AG20443 (cell line): ENCODE measurements at regions not wholly inside any gene's neighbourhood (a gene's known extent, or its start where the extent isn't known, plus 50 kb on each side); places are given as distances from the start of the nearest gene placed in this dataset.

Experiments used
- DNase-seq: peaks from one replicate; pipeline ENCODE4 v3.0.0; 2012; ENCODE audit warnings: low spot score, mixed read lengths

DNA sequence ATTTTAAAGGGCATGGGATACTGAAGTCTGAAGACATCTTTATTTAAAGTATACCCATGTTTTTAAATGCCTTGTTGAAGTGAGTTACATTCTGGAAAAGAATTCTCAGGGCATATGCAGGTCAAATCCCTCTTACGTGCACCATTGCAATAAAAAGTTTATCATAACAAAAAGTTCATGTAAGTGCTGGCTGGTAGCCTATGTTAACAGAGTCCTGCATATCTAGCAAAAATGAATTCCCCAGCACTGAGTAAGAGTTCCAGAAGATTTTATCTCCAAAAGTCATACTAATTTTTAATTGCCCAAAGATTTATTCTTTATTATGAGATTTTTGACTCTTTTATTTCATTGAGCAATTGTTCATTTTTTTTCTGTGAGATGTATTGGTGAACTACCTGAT lies 104.7 kb upstream of the ROBO1 start:
- DNase-seq, result no peak

DNA sequence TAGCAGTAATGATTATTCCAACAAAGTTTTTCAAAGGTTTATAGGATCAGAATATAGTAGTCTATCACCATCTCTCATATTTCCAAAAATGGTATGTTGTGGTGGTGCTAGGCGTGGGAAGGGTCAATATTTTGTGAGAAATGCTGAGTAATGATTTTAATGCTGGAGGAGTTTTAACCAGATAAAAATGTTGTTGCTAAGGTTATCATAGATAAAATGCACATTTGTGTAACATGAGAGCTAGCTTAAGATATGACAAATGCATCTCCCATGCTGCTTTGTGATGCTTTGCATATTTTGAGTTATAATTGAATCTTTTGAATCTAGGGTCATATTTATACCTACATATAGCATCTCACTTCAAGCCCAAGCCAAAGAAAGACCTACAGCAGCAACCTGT lies 103.9 kb upstream of the ROBO1 start:
- DNase-seq, result no peak

DNA sequence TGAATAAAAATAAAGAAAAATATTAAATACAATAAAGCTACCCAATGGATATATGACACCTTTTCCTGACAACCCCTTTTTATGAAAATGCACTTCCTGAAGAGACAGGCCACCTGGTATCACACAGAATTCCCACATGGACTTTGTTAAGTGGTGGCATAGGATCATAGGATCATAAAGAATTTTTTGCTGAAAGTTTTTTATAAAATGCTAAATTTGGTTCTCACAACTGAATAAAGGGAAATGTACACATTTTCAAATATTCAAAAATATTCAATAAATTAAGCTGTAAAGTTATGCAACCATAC lies 102.5 kb upstream of the ROBO1 start:
- DNase-seq, result no peak

DNA sequence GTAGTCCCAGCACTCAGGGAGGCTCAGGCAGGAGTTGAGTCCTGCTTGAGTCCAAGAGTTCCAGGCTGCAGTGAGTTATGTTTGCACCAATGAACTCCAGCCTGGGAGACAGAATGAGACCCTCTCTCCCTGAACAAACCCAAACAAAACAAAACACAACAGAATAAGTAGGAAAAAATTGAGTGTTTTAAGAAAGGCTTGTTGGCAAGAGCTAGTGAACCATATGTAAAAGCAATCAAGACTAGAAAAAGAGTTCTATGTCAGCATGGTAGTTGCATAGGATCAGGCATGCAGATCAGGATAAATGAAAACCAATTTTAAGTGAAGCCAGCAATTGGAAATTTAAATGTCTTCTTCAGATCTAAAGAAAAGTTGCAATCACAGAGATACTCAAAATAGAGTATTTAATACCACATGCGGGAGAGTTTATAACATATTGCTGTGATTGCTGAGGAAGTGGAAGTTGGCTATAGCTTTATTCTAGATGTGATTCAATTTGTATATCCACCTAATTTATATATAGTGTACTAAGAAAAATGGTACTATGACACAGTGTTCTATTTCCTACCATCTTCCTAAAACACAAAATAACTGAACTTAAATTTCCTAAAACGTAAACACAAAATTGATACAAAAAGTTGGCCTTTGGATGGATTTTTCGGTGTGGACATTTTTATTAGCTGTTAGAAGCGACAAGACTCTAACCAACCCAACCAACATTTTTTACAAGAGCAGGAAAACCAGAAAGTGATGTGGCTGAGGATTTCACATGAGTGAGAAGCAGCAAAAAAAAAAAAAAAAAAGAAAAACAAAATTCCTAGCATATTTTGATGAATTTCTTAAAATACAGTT lies 101.9 kb upstream of the ROBO1 start:
- no peak for DNase-seq

DNA sequence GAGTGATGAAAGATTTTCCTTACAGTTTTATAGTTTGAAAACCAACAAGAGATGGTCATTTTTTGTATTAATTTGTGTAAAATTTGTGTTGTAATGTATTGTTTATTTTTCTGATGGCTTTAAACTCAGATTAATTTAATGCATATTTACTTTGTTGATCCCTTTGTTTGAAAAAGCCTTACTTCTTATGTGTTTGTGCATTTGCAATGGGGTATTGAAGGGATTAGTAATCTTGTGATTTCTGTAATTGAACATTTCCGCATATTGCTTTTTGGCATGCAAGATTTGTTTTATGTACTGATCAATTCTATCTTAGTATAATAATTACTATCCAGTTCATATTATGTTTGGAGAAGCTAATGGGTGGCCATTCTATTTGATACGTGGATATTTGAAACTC lies 98.4 kb upstream of the ROBO1 start:
- no peak for DNase-seq

DNA sequence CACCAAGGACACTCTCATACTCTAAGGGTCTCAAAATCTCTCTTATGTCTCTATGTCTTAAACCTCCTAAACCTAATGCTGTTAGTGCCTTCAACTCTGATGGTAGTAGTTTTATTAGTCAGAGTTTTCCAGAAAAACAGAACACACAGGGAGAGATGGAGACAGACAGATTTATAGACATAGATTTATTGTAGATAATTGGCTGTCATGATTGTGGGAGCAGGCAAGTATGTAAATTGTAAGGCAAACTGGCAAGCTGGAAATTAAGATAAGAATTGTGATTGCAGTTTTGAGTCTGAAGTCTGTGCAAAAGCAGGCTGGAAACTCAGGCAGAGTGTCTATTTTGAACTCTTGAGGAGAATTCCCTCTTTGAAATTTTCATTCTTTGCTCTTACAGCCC lies 96.3 kb upstream of the ROBO1 start:
- DNase-seq, result no peak

DNA sequence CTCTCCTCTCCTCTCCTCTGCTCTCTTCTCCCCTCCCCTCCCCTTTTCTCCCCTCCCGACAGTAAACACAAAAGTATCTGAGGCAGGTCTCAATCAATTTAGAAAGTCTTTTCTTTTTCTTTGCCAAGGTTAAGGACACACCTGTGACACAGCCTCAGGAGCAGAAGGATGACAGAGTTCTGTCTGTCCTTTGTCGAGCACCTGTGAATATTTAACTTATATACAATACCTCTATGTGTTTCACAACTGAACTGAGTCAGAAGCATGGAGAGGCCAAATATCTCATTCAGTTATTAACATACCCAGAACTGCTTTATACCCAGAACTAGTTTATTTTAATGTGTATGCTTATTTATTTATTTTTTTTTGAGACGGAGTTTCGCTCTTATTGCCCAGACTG lies 81.1 kb upstream of the ROBO1 start:
- no peak for DNase-seq

DNA sequence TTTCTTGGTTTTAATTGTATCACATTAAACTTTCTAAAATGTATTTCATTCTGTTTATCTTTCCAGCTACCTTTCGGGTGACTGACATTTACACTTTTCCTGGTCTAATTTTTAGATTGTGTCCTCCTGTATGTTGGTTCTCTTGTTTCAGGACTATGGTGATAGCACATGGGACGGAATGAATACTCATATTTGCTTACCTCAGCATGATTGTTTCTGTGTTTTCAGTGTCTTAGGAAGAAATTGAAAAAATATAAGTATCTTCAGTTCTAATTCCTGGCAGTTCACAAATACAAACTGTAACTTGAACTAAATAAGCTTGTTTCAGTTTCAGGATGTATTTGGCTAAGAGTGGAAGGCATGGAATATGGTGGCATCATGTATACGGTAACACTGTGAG lies 80.1 kb upstream of the ROBO1 start:
- DNase-seq, result no peak

DNA sequence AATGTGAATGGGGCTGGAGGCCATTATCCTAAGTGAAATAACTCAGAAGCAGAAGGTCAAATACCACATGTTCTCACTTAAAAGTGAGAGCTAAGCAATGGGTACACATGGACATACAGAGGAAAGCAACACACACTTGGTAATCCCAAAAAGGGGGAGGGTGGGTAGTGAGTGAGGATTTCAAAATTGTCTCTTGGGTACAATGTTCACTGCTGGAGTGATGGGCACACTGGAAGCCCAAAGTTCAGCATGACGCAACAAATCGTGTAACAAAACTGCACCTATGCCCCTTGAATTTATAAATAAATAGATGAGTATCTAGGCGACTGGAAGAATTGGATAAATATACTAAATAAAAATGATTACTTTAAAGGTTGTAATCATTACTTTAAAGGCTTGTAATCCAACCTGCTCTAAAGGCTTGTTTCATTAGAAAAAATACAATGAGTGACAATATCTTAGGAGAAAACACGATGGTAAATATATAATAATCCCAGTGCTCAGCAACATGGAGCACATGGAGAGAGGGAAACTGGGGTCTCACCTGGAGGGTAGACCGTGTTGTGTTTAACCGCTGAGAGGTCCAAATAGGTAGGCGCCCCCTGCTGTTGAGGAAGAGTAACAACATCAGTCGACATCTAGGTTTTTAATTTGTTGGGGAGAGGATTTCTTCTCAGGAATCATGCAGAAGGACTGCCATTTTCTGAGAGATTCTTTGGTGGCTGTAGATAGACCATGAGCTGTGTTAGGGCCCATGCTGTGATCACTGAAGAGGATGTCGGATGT lies 78.5 kb upstream of the ROBO1 start:
- no peak for DNase-seq

DNA sequence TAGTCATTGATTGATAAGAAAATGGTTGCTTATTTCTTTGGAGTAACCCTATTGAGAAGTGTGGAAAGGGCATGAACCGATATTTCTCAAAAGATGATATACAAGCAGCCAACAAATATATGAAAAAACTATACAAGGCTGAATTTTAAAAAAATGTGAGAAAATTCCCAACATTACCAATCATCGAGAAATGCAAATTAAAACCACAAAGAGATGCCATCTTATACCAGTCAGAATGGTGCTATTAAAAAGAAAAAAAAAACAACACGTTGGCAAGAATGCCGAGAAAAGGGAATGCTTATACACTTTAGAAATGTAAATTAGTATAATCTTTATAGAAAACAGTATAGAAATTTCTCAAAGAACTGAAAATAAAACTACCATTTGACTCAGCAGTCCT lies 77.7 kb upstream of the ROBO1 start:
- DNase-seq, result no peak

DNA sequence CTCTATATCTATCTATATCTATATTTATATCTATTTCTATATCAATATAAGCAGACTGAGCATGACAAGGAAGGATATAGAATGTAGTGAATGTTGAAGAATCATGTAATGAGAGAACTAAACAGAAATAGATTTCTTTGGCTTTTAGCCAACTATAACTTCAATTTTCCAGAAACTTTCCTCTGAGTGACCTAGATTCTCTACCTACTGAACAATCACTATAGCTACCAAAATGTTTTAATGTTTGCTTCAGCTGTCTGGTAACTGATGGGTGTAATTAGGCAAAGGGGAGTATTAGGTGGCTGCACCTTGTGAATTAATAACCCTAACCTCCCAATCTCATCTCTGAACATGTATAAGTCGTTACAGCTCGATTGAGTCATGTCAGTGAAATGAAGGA lies 76.4 kb upstream of the ROBO1 start:
- no peak for DNase-seq

DNA sequence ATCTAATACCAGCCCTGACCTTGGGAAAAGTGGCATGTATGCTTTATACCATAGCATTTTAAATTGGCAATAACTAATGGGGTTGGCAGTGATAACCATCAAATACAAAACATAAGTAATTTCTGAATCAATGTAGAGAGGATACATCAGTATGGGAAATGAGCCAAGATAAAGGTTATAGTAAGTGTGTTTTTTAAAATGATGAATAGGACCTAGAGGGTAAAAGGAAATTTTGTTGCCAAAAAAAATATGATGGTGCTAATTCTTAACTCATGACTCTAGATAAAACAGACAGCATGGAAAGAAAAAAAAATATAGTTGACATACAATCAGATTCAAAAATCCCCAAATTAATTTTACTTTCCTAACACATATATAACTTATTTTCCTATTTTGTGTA lies 75.4 kb upstream of the ROBO1 start:
- no peak for DNase-seq

DNA sequence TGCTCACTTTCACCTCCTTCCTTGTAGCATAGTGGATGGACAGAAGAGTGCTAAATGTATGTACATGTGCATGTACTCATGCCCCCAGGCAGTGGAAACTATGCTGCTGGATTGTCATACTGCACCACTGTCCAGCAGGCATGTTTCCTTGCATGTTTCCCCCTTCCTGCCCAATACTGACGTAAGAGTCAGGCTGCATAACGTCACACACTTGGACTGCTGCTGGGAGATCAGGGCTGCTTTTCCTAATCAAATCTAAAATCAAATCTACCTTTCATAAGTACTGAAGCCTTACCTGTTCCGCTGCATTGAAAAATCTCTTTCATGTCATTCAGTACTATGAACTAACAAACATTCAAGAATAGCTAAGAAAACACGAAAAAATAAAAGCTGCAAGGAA lies 67.9 kb upstream of the ROBO1 start:
- DNase-seq, result no peak

DNA sequence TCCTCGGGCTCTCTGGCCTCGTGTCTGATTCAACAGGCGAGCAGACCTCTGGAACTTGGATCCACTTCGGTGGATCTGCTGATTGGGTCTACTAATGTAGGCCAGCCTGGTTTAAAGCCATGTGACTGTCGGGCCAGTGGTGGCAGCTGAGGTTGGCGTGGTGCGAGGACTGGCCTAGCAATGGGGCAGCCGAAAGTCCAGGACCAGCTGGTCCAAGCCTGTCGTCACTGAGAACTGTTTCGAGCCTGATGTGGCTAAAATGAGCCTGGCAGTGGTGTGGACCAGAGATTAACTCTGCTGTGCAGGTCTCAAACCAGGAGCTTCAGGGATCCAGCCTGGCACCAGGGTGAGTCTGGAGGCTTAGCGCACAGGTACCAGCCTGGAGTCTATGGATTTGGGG lies 56.4 kb upstream of the ROBO1 start:
- no peak for DNase-seq

DNA sequence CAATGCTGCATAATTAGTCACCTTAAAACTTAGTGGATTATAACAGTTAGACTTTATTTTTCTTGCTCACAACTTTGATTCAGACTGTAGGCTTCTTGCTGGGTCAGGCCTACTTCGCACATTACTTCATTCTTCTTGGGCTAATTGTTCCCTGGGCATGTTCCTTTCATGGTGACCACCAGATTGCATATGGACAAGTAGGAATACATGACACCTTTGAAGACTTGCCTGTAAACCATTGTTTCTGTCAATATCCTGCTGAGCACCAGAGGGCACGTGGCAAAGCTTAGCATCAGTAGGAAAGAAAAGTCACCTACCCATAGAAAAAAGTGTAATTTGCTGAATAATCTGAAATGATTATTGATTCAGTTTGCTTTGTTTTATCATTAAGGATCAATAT lies 54.3 kb upstream of the ROBO1 start:
- DNase-seq, result no peak

DNA sequence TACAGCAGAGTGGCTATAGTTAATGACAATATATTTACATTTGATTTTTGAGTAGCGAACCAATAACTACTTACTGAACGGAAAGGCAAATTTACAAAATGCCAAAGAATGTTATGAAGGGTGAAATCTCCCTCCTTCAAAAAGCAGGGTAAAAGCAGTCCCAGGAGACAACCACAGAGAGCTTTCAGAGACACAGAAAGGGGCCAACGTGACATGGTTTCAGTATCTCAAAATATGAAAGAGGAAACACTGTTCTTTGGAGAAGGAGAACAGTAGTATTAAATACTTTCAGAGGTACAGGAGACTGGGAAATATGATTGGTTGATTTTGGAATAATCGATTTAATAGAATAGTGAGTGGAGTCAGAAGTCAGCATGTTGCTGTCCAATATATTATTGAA lies 52.3 kb upstream of the ROBO1 start:
- DNase-seq, result no peak

DNA sequence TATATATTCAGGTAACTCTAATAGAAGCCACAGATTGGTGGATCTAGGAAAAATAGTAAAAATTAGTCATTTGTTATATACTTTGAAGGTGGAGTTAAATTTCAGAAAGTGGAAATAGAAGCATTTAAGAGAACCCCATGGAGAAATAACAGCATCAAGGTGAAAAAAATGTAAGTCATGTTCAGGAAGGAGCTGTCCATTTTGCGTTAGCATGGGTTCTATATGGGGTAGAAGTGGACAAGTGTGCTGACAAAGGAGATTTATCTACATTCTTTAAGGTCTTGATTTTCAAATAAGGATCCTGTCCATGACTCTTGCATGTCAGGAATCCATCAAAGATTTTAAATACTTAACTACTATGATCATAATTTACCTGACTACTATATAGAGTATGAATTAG lies 50.2 kb upstream of the ROBO1 start:
- no peak for DNase-seq
